GM13976 (cell line): ENCODE measurements at regions not wholly inside any gene's neighbourhood (a gene's known extent, or its start where the extent isn't known, plus 50 kb on each side); places are given as distances from the start of the nearest gene placed in this dataset.

Experiments used
- DNase-seq: peaks from one replicate; pipeline ENCODE4 v3.0.0; 2012; ENCODE audit warnings: low spot score
- in situ Hi-C: fragments of 300-500 bp; cut with MboI; formaldehyde crosslinking; loops from one replicate; pipeline ENCODE4 v1.12.0; 2022; ENCODE audit warnings: low sequenced_read_pairs, mixed read lengths, inconsistent platforms; ENCODE audit not compliant: unreplicated experiment
- TF ChIP-seq, protein P1 (sequence below): IDR thresholded peaks from 2 replicates; pipeline ENCODE4 v1.5.1; 2012; ENCODE audit warnings: borderline replicate concordance, mild to moderate bottlenecking; ENCODE audit not compliant: insufficient read depth; ENCODE audit errors: extremely low read depth, missing control alignments, control extremely low read depth

- DNase-seq = no peak
- TF ChIP-seq, protein P1, sequence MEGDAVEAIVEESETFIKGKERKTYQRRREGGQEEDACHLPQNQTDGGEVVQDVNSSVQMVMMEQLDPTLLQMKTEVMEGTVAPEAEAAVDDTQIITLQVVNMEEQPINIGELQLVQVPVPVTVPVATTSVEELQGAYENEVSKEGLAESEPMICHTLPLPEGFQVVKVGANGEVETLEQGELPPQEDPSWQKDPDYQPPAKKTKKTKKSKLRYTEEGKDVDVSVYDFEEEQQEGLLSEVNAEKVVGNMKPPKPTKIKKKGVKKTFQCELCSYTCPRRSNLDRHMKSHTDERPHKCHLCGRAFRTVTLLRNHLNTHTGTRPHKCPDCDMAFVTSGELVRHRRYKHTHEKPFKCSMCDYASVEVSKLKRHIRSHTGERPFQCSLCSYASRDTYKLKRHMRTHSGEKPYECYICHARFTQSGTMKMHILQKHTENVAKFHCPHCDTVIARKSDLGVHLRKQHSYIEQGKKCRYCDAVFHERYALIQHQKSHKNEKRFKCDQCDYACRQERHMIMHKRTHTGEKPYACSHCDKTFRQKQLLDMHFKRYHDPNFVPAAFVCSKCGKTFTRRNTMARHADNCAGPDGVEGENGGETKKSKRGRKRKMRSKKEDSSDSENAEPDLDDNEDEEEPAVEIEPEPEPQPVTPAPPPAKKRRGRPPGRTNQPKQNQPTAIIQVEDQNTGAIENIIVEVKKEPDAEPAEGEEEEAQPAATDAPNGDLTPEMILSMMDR = no peak
- in situ Hi-C loops = no loop called here
These were observed 376.6 kb upstream of the TUSC1 start for GRCh38 chr9:26054600-26055520.

- in situ Hi-C loops = no loop called here
- TF ChIP-seq, protein P1 = no peak
- DNase-seq = no peak
These were observed 375.7 kb upstream of the TUSC1 start for GRCh38 chr9:26053954-26054353.

DNA sequence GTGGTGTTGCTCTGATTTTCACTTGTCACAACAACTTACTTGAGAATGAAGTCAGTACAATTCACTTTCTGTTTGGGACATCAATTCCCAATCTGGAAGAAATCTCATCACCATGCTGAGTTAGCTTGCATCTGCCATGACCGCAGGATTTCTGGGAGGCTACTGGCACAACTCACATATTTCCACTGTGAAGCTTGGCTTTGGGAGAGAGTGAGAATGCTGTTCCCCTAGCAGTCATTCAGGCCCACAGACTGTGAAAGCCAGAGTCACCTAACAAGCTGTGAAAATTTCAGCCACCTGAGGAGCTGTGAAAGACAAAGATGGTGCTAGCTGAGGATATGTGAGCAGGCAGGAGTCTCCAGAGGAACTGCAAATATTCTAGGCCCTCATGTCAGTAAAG, 365.2 kb upstream of the TUSC1 start:
- in situ Hi-C loops = no loop called here
- TF ChIP-seq, protein P1 = no peak
- no peak for DNase-seq

GRCh38 chr9:26034786-26035185, 356.5 kb upstream of the TUSC1 start:
- in situ Hi-C loops = no loop called here

DNA sequence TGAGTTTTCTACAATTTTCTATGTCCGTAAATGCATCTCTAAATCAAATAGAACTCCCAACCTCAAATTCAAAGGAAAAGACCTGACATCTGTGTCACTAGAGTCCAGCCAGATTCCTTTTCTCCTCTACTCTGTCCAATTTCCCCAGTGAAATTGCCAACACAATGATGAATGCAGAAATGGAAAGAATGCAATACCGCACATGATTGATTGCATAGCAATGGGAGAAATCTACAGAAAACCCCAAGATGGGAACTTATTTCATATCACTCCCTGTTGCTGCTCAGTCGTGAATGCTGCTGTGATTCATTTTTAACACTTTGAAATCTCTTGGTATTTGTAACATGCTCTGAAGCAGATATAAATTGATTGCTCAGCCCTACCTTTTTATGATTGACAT, 355.1 kb upstream of the TUSC1 start:
- TF ChIP-seq, protein P1 = no peak
- in situ Hi-C loops = no loop called here
- no peak for DNase-seq

More at GRCh38 chr9:26034786-26035185, 356.5 kb upstream of the TUSC1 start:
- DNase-seq = no peak
- TF ChIP-seq, protein P1 = no peak

GRCh38 chr9:26026423-26027100, 348.3 kb upstream of the TUSC1 start:
- TF ChIP-seq, protein P1 = no peak
- in situ Hi-C loops = no loop called here
- DNase-seq = no peak
